DMS79 treated with DMSO at 0.1 percent for 48 hours (cell line): ENCODE measurements at regions not wholly inside any gene's neighbourhood (a gene's known extent, or its start where the extent isn't known, plus 50 kb on each side); places are given as distances from the start of the nearest gene placed in this dataset.

ENCODE experiments used
- DNase-seq: peaks from one replicate; lab custom pipeline; 2025; lab: John Stamatoyannopoulos, UW

DNA sequence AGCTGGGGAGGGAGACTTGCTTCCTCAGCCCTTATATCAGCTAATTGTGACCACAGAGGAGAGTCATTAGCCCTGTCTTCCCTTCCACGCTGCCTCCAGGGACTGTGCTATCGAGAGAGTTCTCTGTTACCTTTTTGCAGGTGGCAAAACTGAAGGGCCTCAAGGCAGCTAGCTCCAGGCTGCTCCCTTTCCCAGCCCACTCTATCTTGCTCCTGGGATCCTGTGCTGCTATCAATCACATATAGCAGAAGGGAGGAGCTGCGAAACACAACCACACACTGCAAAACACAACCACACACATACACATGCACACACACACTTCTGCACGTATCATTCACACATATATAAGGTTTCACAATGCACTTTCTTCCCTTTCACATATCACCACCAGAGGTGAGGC, 205.3 kb upstream of the MTNR1B start:
- no peak for DNase-seq

DNA sequence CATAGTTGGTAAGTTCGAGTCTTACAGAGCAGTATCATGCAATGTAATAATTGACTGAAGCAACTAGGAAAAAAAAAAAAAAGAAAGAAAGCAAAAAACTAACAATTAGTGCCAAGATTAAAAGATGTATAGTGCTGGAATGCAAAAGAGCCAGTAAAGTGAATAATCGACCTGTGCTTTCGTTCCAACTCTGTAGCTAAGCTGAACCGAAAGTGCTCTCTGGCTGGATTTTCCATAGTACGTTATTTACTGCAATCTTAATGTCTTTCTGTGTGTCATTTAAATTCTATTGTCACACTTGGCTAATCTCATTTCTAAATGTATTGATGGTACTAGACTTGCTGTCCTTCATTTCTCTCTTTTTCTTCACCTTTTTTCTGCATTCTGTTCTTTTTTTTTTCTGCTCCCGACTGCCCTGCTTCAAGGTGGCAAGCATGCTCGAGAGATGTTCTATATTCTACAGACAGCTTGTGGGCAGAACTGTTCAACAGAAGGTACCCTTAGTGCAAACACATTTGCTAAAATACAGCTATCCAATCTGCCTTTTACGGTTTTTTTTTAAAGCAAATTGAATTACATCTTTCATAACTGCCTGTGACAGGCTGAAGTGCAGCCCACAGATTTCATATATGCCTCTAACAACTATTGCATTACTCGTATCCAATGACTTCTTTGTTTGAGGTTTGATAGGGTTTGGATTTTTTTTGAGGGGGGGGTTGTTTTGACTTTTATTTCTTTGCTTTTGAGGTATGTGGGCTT, 204.2 kb upstream of the MTNR1B start:
- DNase-seq = no peak

DNA sequence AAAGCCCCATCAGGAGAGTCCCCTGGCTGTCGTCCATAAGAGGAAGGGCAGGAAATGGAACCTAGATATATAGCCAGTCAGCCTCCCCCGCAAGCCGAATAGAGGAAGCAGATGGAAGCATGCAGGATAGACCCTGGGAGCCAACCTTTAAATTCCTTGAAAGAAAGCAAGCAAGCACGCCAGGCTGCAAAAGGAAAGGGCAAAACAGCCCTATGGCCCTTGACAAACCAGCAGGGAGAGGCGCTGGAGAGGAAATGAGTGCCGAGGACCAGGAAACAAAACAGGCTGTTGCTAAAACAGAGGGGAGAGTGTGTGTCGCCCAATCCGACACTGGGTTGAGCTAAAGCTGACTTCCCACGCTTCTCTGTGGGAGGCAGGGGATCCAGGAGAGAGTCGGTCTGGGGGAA, 203.5 kb upstream of the MTNR1B start:
- no peak for DNase-seq

DNA sequence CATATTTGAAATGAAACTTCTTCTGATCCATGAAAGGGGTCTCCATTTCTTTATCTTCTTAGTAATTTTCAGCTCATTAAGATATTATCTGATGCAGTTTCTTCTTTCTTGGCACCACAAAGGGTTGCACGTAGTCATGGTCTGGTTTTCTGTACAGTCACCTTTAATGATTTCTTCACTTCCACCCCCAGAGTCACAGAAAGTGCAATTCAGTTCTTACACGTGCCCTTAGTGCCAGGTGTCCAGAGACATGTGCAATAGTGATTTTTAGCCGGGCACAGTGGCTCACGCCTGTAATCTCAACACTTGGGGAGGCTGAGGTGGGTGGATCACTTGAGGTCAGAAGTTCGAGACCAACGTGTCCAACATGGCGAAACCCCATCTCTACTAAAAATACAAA, 202.8 kb upstream of the MTNR1B start:
- no peak for DNase-seq

DNA sequence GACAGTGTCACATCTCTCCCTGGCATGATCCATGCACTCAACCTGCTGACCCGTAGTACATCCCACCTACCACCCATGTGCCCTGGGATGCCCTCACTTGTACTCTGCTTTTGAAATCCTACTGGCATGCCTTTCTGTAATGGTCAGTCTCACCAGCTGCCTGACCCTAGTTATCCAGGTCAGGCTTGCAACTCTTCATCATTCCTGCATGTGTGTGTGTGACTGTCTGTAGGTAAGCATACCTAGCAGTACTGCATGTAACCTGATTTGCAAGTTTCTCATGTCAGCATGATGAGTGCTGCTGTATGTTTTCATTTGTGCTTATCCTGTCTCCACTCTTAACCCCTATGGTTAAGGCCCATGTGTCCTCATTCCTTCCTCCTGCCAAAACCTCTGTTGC, 202.0 kb upstream of the MTNR1B start:
- DNase-seq = no peak

DNA sequence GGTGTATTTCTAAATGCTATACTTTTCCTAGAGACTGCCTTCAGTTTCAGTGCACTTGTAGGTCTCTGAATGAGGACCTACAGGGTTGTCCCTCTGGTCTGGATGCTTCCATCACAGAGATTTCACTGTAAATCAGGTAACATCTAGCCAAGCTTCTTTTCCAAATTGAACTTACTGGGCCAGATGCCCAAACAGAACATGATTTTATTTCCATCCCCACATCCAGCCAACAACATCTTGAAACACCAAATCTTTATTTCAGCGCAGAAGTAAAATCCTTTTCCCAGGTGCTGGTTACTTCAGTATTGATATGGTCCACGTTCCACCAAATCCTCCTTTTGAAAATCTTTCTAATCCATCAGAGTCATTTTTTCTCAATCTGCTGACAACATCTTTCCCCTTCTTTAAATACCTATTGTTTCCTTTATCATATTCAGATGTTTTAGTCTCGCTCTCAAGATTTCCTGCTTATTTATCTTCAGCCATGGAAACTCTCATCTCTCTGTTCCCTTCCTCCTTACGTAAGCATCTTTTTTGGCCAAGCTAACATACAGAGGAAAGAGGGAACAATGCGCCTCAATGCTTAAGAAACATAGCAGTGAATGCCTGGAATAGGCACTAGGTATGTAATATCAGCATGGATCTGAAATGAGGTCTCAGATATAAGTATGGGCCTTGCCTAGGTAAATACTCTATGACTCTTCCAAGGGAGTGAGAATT, 201.2 kb upstream of the MTNR1B start:
- DNase-seq = no peak

DNA sequence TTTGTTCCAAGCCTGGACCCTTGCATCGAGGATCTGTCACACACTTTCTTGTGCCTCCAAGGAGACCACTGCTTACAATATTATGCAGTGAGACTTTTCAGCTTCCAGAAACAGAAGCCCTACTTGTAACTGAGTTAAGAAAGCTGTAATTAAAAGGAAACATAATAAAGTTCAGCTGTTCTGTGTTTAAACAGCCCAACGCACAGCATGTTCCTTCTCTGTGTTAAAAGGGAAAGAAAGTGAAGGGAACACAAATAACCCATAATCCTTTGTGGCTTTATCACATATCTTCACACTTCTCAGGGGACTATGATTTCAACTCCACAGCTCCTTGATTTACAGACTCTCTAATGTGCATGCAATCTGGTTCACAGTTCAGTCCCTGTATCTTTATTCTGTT, 200.3 kb upstream of the MTNR1B start:
- no peak for DNase-seq

DNA sequence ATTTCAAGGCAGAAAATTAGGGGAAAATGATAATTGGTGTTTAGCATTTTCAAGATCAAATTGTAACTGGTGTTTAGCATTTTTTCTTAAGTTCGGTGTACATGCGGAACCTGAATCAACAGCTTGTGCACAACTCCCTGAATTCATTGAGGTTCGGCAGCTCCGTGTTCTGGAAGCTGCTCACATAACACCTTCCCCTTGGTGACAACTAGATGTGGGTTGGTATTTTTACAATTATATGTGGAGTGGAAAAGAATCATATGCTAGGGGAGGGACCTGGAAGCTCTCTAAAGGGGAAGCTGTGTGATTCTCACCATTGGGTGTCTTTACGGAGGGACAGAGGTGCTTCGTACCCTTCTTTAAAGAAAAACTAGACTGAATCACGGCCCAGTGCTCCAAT, 199.0 kb upstream of the MTNR1B start:
- no peak for DNase-seq

DNA sequence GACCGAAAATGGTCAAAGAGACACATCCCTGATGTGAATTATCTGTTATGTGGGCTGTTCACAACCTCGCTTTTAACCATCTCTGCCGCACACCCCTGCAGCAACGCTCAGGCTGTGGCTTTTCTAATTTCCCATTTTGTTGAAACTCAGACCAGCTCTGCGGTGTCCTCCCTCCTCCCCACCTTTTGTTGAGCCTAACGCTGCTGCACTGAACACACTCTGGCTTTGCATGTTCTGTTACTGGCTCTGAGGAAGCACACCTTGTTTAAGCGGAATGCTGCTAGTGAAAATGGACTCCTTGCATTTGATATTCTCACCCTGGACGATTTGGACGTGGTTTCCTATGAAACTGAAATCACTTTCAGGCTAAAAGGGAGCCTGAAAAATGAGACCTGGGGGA, 198.5 kb upstream of the MTNR1B start:
- no peak for DNase-seq

DNA sequence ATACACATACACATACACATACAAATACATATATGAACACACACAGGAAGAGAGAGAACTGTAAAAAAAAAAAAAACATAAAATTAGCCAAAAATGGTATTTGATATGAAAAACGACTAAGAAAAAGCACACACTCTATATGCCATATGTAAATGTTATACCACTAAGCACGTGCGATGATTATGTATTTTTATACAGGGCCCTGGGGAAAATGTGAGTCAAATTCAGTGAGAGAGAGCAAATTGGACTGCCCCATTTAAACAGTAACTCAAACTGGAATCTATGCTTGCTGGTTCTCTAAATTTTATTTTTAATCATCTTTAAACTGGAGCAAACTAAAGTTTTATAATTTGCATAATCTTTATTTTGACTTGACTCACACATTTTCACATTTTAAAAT, 197.8 kb upstream of the MTNR1B start:
- no peak for DNase-seq

DNA sequence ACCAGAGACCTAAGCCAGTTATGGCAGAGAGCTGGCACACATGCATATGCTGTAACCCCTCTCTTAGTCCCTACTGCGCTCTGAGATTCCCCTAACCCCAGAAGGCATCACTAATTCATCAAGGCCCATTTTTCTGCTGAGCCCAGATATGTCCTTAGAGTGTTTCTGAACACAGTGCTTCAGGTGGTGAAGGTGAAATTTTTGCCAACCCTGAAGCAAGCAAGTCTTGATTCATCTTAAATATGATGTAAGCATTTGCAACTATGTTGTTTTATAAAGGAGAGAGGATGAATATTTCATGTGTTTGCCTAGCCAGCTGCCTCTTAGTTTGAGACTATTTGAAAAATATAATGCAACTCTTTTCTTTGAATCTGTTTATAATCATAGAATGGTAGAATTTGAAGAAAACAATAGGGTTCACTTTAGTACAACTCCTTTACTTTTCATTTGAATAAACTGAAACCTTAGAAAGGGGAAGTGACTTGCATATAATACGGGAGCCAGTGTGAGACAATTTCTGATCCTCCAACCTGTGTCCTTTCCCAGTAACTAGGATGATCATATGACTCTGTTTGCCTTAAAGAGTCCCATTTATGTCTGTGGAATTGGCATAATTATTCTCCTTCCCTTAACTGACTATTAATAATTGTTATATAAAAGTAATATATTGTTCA, 194.3 kb upstream of the MTNR1B start:
- no peak for DNase-seq

DNA sequence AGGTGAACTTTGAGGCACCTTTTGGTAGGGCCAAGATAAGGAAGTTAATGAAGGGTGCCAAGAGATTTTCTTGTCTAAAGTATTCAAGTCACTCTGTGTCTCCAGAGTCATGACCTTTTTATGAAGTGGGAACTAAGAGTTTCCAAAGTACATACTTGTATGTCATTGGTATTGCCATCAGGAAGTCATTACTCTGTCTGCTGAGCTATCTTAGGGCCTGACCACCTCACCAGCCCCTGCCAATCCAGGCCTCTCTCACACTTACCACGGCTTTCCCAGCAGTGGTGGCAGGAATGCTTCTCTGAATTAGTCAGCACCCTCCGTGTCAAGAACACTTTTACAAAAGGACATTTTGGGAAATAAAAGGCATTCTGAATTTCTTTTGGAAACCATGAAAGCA, 192.8 kb upstream of the MTNR1B start:
- no peak for DNase-seq

DNA sequence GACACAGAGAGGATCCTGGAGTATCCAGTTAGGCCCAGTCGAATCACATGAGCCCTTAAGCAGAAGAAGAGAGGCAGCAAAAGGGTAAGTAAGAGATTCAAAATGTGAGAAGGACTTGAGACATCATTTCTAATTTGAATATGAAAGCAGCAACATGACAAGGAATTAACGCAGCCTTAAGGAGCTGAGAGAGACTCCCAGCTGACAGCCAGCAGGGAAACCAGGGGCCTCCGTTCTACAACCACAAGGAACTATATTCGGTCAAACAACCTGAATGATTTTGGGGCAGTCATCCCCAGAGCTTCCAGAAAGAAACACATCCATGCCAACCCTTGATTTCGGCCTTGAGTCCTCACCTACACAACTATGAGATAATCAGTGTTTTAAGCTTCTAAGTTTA, 189.7 kb upstream of the MTNR1B start:
- DNase-seq = no peak

DNA sequence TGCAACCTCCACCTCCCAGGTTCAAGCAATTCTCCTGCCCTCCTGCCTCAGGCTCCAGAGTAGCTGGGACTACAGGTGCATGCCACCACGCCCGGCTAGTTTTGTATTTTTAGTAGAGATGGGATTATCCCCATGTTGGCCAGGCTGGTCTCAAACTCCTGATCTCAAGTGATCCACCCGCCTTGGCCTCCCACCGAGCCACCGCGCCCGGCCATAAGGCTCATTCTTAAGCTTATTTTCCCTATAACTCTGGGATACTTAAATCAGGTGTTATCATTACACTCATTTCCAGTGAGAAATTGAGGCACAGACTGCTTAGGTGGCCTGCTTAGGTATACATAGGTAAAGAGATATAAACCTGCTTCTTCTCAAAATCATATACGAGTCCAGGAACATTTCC, 188.3 kb upstream of the MTNR1B start:
- DNase-seq = no peak

DNA sequence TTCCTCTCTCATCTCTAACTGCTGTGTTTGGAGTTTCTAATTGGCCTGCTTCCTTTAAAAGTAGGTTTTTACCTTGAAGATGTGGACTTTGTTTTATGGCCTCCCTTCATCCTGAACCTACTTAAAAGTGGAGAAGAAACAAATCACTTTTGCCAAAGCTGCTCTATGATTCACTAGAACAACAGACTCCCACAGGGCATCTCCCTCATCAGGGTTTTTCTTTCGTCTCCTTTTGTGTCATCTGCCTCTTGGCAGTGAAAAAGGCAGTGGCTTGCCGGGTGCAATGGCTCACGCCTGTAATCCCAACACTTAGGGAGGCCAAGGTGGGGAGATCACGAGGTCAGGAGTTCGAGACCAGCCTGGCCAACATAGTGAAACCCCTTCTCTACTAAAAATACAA, 186.6 kb upstream of the MTNR1B start:
- no peak for DNase-seq

DNA sequence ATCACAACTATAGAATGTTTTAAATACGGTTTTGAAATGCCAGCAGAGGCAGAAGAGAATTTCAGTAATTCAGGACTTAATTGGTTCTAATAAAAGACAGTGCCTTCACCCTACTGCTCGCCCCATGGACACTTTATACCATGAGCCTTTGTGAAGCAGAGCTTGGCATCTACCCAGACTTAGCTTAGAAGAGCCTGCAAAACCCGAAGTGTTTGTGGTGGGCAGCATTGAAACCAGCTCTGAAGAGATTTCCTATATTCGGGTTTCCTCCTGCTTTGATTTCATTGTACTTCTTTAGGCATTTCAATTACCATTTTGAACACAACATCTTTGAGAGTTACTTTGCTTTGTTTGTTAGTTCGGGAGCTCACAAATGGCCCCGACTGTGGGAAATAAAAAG, 185.1 kb upstream of the MTNR1B start:
- no peak for DNase-seq

DNA sequence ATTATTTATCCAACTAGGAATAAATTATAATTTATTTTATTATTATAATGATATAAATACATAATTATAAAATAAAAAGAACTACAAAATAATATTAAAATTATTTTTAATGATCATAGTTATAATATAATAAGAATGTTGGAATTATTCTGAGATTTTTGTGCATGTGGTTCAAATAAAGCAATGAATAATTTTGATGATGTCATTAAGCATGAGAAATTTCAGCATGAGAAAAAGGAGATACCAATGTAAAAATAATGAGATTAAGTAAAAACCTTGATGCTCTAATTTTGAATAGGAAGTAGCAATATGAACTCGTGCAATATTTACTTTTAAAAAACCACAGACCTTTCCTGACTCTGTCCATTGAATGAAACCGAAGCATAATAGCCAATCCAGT, 181.8 kb upstream of the MTNR1B start:
- DNase-seq = no peak

DNA sequence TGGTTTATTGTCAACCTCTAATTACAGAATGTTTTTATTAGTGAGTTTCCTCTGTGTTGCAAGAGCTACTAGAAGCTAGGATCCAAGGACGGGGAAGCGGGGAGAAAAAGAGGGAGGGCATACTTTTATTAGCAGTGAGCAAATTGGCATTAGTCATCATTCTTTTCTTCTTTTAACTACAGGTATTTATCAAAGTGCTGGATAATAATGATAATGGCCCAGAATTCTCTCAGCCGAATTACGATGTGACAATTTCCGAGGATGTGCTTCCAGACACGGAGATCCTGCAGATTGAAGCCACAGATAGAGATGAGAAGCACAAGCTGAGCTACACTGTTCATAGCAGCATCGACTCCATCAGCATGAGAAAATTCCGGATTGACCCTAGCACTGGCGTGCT, 179.7 kb upstream of the MTNR1B start:
- no peak for DNase-seq

DNA sequence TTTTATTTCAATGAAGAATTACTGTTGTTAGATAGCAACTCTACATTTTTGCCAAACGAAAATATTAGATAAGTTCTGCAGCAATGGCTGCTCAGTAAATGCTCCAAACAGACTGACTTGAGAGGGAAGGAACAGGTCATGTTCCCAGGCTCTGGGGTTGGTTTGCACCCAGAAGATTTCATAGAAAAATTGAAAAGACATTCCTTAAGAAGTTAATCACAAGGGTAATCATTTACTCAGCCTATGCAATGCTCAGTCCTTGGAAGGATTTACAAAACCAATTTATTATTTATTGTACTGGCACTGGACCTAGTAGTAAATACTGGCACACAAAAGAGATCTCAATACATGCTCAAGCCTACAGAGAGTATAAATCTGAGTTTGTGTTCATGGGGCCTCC, 179.1 kb upstream of the MTNR1B start:
- no peak for DNase-seq

DNA sequence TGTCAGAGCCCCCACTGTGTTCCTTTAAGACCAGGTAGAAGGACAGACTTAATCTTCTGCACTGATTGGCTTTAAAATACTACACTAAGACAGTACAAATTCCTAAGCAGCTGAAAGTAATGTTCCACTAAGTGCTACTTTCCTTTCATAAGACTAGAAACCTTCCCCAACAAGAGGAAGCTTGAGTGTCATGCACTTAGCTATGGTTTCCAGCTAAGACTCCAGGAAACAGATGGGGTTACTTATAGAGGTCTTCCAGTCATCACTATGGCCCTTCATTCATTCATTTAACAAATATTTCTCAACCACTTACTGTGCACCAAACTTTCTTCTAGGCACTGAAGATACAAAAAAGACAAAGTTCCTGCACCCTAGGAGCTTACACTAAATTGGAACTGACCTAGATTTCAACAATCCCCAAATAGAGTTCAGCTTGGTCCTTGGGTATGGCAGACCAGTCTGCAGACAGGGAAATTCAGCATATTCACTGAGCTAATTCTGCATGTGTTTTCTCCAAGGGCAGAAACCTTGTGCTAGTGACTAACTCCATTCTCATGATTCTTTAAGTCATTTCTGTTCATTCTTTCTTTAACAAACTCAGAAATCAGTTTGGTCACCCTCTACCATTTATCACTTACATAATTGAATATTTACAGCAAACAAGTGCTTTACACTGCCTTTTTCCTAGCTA, 178.4 kb upstream of the MTNR1B start:
- DNase-seq = no peak

DNA sequence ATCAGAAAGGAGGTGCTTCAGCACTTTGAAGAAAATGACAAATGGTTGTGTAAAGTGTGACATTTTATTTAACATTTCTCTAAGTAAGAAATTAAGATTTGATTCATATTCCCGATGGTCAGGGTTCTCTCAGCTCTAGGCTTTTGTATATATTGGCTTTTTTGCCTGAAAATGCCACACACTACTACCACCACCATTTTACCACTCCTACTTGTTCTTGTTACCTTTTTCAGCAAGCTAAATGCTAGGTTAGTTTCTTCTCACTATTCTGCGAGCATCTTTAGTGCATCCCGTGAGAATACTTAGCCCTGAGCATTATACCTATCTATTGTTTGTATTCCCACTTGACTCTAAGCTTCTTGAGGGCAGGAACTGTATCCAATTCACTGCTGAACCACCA, 177.6 kb upstream of the MTNR1B start:
- no peak for DNase-seq

DNA sequence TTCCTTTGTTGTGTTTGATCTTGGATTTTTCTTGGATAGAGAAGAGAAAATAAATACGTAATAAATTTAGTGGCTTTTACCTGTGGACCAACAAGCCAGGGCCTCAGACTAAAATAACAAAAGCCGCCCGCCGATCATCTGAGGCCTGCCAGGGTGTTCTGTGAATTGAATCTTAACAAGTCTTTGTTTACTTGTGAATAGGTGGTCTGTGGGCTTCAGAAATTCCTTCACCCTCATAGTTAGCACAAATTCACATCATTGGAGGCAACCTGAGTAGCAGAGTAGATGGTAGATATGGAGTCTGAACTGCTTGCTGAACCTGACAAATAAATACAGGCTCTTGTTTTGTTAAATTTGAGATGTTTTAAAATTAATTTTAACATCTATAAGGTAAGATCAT, 176.3 kb upstream of the MTNR1B start:
- no peak for DNase-seq

DNA sequence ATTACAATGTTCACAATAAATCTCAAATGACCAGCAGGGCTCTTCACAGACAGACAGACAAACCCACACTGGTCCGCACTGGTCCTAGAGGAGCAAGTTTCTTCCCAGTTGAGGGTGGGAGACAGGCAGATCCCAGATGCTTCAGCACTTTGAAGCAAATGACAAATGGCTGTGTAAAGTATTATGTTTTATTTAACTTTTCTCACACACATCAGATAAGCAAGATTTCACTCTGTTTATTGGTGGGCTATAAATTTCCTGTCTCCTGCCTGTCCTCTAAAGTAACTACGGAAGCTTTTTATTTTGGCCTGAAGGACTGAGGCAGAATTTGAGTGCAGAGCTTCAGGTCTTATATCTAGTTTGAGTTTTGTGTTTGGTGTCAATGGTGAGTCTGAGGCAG, 174.7 kb upstream of the MTNR1B start:
- no peak for DNase-seq
